Body of pancreas (tissue), 4 donors: ENCODE measurements at regions not wholly inside any gene's neighbourhood (a gene's known extent, or its start where the extent isn't known, plus 50 kb on each side); places are given as distances from the start of the nearest gene placed in this dataset.

ENCODE experiments used
- CTCF ChIP-seq, 7 experiments: fragments of 450-650 bp in 4 of 7; fragments of 200-600 bp in 3 of 7; sonication (generic) in 3 of 7; IDR thresholded peaks; one replicate each; pipeline ENCODE4 v1.5.1; 2016 to 2019; ENCODE audit warnings: antibody characterized with exemption in 7 of 7
- POLR2A ChIP-seq, 3 donors: fragments of 450-650 bp; IDR thresholded peaks; one replicate each; pipeline ENCODE4 v1.6.1; 2016; ENCODE audit warnings: antibody characterized with exemption in 3 of 3, mild to moderate bottlenecking in 2 of 3

- TF ChIP-seq CTCF (IDR thresholded peaks at IDR 0.05): no peak
- no peak for TF ChIP-seq POLR2A (IDR thresholded peaks at IDR 0.05)
Measured at GRCh38 chr3:30181178-30181465, 425.3 kb upstream of the TGFBR2 start.
